ENCODE measurements at regions not wholly inside any gene's neighbourhood (a gene's known extent, or its start where the extent isn't known, plus 50 kb on each side); places are given as distances from the start of the nearest gene placed in this dataset.
"Not testable (repeated sequence)": the region's sequence is repeated elsewhere in the genome, so short reads cannot be mapped to it uniquely, and the experiment has no call there.

GRCh38 chr3:70738291-70738681 is 425.8 kb upstream of the MDFIC2 start:
- no peak for DNase-seq (ENCODE audit: low read depth in 2 of 2)

- no peak for DNase-seq (ENCODE audit: low read depth in 2 of 2)
These were observed 425.3 kb upstream of the MDFIC2 start for GRCh38 chr3:70737666-70738290.

GRCh38 chr3:70736009-70736408 is 423.6 kb upstream of the MDFIC2 start:
- DNase-seq (ENCODE audit: low read depth in 2 of 2): no peak

- DNase-seq (ENCODE audit: low read depth in 2 of 2): no peak
These were observed 422.3 kb upstream of the MDFIC2 start for GRCh38 chr3:70734756-70735155.

GRCh38 chr3:70731046-70731445 is 418.6 kb upstream of the MDFIC2 start:
- DNase-seq (ENCODE audit: low read depth in 2 of 2): no peak

- DNase-seq (ENCODE audit: low read depth in 2 of 2): no peak
These were observed 417.4 kb upstream of the MDFIC2 start for GRCh38 chr3:70729845-70730244.

- no peak for DNase-seq (ENCODE audit: low read depth in 2 of 2)
These were observed 415.9 kb upstream of the MDFIC2 start for GRCh38 chr3:70728311-70728710.

GRCh38 chr3:70726961-70727360 is 414.5 kb upstream of the MDFIC2 start:
- DNase-seq (ENCODE audit: low read depth in 2 of 2): no peak

GRCh38 chr3:70726096-70726938 is 413.9 kb upstream of the MDFIC2 start:
- no peak for DNase-seq (ENCODE audit: low read depth in 2 of 2)

- no peak for DNase-seq (ENCODE audit: low read depth in 2 of 2)
These were observed 409.6 kb upstream of the MDFIC2 start for GRCh38 chr3:70722018-70722417.

- DNase-seq (ENCODE audit: low read depth in 2 of 2): no peak
These were observed 404.4 kb upstream of the MDFIC2 start for GRCh38 chr3:70716832-70717231.

- DNase-seq (ENCODE audit: low read depth in 2 of 2): no peak
These were observed 400.1 kb upstream of the MDFIC2 start for GRCh38 chr3:70712449-70713082.

- no peak for DNase-seq (ENCODE audit: low read depth in 2 of 2)
These were observed 391.1 kb upstream of the MDFIC2 start for GRCh38 chr3:70703305-70704102.

- no peak for DNase-seq (ENCODE audit: low read depth in 2 of 2)
These were observed 389.7 kb upstream of the MDFIC2 start for GRCh38 chr3:70702132-70702531.

GRCh38 chr3:70684701-70685100 is 372.3 kb upstream of the MDFIC2 start:
- DNase-seq (ENCODE audit: low read depth in 2 of 2): no peak

- not testable (repeated sequence) for DNase-seq (ENCODE audit: low read depth in 2 of 2)
These were observed 363.4 kb upstream of the MDFIC2 start for GRCh38 chr3:70675810-70676209.

- DNase-seq (ENCODE audit: low read depth in 2 of 2): no peak
These were observed 346.3 kb upstream of the MDFIC2 start for GRCh38 chr3:70658513-70659310.

GRCh38 chr3:70657454-70657853 is 345.0 kb upstream of the MDFIC2 start:
- DNase-seq (ENCODE audit: low read depth in 2 of 2): no peak

GRCh38 chr3:70647823-70648222 is 335.4 kb upstream of the MDFIC2 start:
- no peak for DNase-seq (ENCODE audit: low read depth in 2 of 2)

GRCh38 chr3:70647094-70647493 is 334.7 kb upstream of the MDFIC2 start:
- no peak for DNase-seq (ENCODE audit: low read depth in 2 of 2)

GRCh38 chr3:70646635-70647034 is 334.2 kb upstream of the MDFIC2 start:
- DNase-seq (ENCODE audit: low read depth in 2 of 2): no peak
